DND-41 (cell line): ENCODE measurements at regions not wholly inside any gene's neighbourhood (a gene's known extent, or its start where the extent isn't known, plus 50 kb on each side); places are given as distances from the start of the nearest gene placed in this dataset.

Source experiments
- EZH2 ChIP-seq: IDR thresholded peaks from 3 replicates; pipeline ENCODE4 v1.6.1; 2012; ENCODE audit warnings: borderline replicate concordance, low read depth, mild to moderate bottlenecking, moderate library complexity, low read length, inconsistent platforms; ENCODE audit not compliant: severe bottlenecking
- TF ChIP-seq, protein P1 (sequence below): IDR thresholded peaks from 2 replicates; pipeline ENCODE4 v1.5.1; 2012; ENCODE audit warnings: borderline replicate concordance, low read length, moderate library complexity, mild to moderate bottlenecking; ENCODE audit not compliant: poor library complexity, severe bottlenecking; ENCODE audit errors: extremely low read depth

DNA sequence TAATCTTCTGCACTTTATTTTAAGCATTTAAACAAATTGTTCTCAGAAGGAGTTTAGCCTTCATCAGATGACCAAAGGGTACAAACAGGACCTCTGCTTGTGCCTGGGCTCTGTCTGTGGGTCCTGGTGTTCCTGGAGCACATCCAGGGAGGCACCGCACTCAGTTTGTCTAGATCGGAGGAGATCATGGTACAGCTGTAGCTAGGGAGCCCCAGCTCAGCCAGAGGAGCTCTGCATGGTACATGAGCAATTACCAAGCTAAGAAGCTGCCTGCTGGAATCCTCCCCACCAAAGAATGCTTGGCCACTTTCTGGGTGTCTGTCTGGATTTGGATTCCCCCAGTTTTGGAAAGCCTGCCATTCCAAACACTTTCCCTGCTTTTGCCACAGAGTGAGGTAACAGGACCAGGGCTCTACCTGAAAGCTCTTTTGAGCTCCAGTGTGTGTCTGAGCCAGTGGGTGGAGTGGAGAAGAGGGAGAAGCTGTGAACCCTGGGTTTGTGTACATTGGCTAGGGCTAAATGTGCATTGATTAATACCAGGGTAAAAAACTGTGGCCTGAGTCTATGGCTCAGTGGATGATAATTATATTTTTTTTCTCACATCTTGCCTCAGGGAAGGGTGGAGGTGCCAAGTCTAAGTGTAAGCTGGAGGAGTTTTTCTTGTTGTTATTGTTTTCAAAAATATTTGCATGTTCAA, 163.7 kb upstream of the IGF1 start:
- TF ChIP-seq, protein P1, sequence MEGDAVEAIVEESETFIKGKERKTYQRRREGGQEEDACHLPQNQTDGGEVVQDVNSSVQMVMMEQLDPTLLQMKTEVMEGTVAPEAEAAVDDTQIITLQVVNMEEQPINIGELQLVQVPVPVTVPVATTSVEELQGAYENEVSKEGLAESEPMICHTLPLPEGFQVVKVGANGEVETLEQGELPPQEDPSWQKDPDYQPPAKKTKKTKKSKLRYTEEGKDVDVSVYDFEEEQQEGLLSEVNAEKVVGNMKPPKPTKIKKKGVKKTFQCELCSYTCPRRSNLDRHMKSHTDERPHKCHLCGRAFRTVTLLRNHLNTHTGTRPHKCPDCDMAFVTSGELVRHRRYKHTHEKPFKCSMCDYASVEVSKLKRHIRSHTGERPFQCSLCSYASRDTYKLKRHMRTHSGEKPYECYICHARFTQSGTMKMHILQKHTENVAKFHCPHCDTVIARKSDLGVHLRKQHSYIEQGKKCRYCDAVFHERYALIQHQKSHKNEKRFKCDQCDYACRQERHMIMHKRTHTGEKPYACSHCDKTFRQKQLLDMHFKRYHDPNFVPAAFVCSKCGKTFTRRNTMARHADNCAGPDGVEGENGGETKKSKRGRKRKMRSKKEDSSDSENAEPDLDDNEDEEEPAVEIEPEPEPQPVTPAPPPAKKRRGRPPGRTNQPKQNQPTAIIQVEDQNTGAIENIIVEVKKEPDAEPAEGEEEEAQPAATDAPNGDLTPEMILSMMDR, result no peak
- TF ChIP-seq EZH2, result no peak
